ENCODE measurements at regions not wholly inside any gene's neighbourhood (a gene's known extent, or its start where the extent isn't known, plus 50 kb on each side); places are given as distances from the start of the nearest gene placed in this dataset.

GRCh38 chr2:200212862-200213425 is 93.5 kb upstream of the SPATS2L start:
- TF ChIP-seq POLR2A (IDR thresholded peaks at IDR 0.05; ENCODE audit: low read length) (no peak), GATA1 (IDR thresholded peaks at IDR 0.05; ENCODE audit: low read depth, low read length) (no peak)

Data from erythroblast (primary cell).